ENCODE measurements at regions not wholly inside any gene's neighbourhood (a gene's known extent, or its start where the extent isn't known, plus 50 kb on each side); places are given as distances from the start of the nearest gene placed in this dataset.
"Not testable (repeated sequence)": the region's sequence is repeated elsewhere in the genome, so short reads cannot be mapped to it uniquely, and the experiment has no call there.

DNA sequence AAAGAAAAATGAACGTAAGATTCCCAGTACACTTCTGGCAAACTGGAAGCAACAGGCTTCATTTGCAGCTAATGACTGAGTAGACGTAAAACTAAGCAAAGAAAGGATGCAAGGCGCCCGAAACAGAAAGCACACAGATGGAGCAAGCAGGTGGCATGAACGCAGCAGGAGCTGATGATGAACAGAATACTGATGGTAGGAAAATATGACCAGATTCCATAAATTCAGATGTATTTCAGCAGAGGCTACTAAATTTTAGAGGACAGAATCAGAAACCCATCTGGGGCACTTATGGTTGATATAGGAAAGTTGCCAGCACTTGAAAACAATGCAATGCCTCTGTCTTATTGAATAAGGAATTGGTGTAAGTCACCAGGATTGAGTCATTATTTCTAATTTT lies 658.7 kb upstream of the LINC00305 start:
- DNase-seq = no peak

- DNase-seq = no peak
Observed at GRCh38 chr18:64806691-64807090, 657.8 kb upstream of the LINC00305 start.

- no peak for DNase-seq
Observed at GRCh38 chr18:64806232-64806631, 657.3 kb upstream of the LINC00305 start.

- DNase-seq = no peak
Observed at GRCh38 chr18:64803471-64803870, 654.6 kb upstream of the LINC00305 start.

- DNase-seq = no peak
Observed at GRCh38 chr18:64800151-64800550, 651.3 kb upstream of the LINC00305 start.

GRCh38 chr18:64799376-64799775 lies 650.5 kb upstream of the LINC00305 start:
- no peak for DNase-seq

DNA sequence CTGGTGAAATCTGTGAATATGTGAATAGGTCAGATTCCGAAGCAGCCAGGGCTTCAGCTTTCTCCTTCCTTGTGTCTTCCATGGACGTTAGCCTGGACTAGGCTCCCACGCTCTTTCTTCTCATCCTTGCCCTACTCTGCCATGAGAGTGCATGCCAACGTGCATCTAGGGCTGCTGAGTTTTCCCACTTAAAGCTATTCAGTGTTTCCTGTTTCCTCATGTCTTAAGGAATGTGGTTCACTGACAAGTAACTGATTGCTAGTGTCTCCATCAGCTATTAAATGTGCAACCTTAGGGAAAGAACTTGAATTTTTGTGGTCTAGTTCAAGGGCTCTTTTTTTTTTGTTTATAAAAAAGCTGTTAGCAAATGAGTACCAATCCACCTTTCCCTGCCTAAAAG lies 642.3 kb upstream of the LINC00305 start:
- no peak for DNase-seq

DNA sequence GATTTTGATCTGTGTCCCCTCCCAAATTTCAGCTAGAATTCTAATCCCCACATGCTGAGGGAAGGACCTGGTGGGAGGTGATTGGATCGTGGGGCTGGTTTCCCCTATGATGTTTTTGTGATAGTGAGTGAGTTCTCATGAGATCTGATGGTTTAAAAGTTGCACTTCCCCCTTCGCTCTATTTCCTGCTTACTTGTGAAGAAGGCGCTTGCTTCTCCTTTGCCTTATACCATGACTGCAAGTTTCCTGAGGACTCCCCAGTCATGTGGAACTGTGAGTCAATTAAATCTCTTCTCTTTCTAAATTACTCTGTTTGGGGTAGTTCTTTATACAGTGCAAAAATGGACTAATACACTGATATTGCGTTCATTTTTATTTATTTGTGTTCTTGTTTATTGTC lies 636.8 kb upstream of the LINC00305 start:
- no peak for DNase-seq

GRCh38 chr18:64777556-64777955 lies 628.7 kb upstream of the LINC00305 start:
- DNase-seq = no peak

DNA sequence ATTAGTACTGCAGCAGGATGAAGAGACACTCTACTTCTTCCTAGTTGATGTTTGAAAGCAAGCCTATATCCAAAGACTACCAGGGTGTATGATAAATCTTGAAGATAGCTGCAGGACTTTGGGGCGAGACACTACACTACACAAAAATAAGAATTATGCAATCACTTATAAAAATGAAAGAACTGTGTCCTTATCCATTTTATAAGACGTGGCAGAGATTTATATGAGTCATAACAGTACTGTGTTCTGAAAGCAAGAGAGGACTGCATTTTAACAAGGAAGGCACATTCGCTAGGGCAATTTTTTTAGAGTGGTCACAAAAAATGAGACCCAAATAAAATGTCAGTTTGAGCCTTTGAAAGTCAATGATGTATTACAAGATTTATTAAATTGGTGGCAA lies 617.0 kb upstream of the LINC00305 start:
- DNase-seq = no peak

DNA sequence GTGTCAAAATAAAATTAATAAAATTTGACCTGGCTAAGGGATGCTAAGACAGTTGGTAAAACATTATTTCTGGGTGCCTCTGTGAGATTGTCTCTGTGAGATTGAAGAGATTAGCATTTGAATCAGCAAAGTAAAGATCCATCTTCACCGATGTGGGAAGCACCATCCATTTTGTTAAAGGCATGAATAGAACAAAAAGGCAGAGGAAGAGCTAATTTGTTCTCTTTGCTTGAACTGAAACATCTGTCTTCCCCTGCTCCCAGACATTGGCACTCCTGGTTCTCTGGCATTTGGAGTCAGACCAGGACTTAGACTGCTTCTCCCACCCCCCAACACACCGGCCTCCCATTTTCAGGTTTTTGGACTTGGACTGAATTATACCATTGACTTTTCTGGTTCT lies 603.8 kb upstream of the LINC00305 start:
- no peak for DNase-seq

DNA sequence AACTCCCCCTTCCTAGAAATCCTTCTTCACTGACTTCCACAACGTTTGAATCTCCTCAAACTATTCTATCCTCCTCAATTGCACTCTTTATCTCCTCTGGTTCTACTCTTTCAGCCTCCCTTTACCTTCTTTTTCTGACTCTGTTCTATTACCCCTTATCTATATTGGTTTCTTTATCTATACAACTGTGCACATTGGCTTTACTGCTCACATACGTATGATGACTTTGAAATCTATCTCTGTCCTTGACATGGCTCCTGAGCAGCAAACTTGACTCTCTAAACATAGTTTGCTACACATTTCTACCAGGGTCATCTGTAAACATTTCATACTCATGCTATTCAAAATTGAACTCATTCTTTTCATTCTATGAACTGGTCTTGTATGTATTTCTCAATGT lies 601.0 kb upstream of the LINC00305 start:
- DNase-seq = no peak

DNA sequence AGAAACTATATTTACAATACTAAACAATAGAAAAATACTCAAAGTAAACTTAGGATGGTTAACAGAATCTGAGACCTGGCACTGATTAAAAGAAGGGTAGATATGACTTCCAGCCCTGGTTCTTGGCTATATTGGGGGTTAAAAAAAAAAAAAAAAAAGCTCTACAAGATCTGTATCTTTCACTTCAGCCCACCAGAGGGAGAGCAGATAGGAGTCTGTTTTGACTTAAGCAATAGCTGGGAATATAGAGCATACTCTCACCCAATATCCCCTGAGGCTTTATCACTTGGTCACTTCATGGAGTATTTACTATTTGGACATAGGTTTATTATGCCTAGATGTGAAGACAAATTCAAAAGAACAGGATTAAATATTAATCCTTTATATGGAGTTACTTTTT lies 598.9 kb upstream of the LINC00305 start:
- DNase-seq = no peak

GRCh38 chr18:64742898-64743297 lies 594.0 kb upstream of the LINC00305 start:
- DNase-seq = no peak

- DNase-seq = no peak
Observed at GRCh38 chr18:64734063-64734462, 585.2 kb upstream of the LINC00305 start.

- DNase-seq = not testable (repeated sequence)
Observed at GRCh38 chr18:64725657-64726056, 576.8 kb upstream of the LINC00305 start.

- no peak for DNase-seq
Observed at GRCh38 chr18:64720781-64721464, 572.0 kb upstream of the LINC00305 start.

DNA sequence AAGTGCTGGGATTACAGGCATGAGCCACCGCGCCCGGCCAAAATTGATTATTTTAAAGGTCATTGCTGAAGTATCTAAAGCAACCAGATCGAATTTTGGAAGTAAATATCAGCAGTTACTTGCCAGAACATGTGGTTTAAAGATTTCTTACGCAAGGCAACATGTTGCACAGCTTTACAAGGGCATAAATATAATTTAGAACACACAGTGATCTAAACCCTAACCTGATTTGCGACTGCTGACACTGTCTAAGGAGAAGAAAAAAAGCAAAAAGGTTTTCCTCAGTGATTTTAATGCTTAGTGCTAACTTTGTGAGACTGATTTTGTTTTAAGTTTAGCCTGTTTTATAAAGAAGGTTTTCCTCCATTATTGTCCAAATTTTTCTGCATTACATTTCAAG lies 569.9 kb upstream of the LINC00305 start:
- DNase-seq = no peak

GRCh38 chr18:64717026-64717425 lies 568.1 kb upstream of the LINC00305 start:
- no peak for DNase-seq

GRCh38 chr18:64714086-64714485 lies 565.2 kb upstream of the LINC00305 start:
- no peak for DNase-seq

DNA sequence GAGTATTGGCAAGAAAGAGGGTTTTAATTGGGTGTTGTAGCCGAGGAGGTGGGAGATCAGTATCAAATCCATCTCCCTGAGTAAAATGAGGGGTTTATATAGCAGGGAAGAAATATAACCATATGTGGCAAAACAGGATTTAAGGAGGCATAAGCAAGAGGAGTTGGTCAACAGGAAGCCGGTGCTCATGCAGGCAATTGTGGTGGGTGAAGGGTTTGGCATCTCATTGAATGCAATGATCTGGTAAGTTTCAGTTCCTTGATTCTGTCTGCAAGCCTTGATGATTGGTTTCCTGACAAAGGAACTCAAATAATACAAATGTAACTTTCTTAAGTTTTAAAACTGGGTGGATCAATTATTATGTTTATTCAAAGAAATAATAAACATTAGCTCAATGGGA lies 564.4 kb upstream of the LINC00305 start:
- DNase-seq = no peak

GRCh38 chr18:64712035-64712434 lies 563.1 kb upstream of the LINC00305 start:
- DNase-seq = no peak

GRCh38 chr18:64710105-64710861 lies 561.4 kb upstream of the LINC00305 start:
- DNase-seq = no peak

GRCh38 chr18:64707052-64707451 lies 558.2 kb upstream of the LINC00305 start:
- DNase-seq = no peak

DNA sequence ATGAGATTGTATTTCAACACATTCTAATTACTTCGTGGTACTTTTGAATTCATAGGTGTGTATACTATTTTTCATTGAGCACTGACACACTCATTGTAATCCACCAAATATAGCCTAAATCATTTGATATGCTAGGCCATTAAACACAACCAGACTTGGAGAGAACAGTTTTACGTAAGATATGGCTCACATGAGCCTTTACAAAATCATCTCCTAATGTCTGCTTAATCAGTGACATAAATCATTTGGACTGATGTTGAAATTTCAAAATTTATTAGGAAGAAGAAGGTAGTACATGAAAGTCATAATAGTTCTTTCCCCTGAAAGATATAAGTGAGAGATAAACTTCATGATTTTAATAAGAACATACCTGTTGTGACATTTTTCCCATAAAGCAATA lies 550.2 kb upstream of the LINC00305 start:
- DNase-seq = no peak
